ENCODE measurements at regions not wholly inside any gene's neighbourhood (a gene's known extent, or its start where the extent isn't known, plus 50 kb on each side); places are given as distances from the start of the nearest gene placed in this dataset.

GRCh38 chr4:187236209-187236890, 512.7 kb upstream of the FAT1 start:
- no peak for TF ChIP-seq TAF1 (IDR thresholded peaks at IDR 0.05; ENCODE audit: borderline replicate concordance, insufficient read depth, low read length)
- no peak for TF ChIP-seq FOXP2 (optimal IDR thresholded peaks at IDR 0.05; ENCODE audit: borderline replicate concordance, extremely low read depth, extremely low read length, insufficient read depth)
- TF ChIP-seq REST (IDR thresholded peaks at IDR 0.05; ENCODE audit: insufficient read depth in 1 of 2, low read depth in 2 of 2, low read length in 2 of 2) = no peak
- no peak for TF ChIP-seq SIN3A (IDR thresholded peaks at IDR 0.05; ENCODE audit: borderline replicate concordance, insufficient read depth, low read length)
- TF ChIP-seq POLR2AphosphoS5 (IDR thresholded peaks at IDR 0.05; ENCODE audit: low read depth, low read length) = no peak

GRCh38 chr4:187238646-187239045, 515.0 kb upstream of the FAT1 start:
- TF ChIP-seq TAF1 (IDR thresholded peaks at IDR 0.05; ENCODE audit: borderline replicate concordance, insufficient read depth, low read length) = no peak
- TF ChIP-seq POLR2AphosphoS5 (IDR thresholded peaks at IDR 0.05; ENCODE audit: low read depth, low read length) = no peak
- TF ChIP-seq FOXP2 (optimal IDR thresholded peaks at IDR 0.05; ENCODE audit: borderline replicate concordance, extremely low read depth, extremely low read length, insufficient read depth) = no peak
- no peak for TF ChIP-seq SIN3A (IDR thresholded peaks at IDR 0.05; ENCODE audit: borderline replicate concordance, insufficient read depth, low read length)
- TF ChIP-seq REST (IDR thresholded peaks at IDR 0.05; ENCODE audit: insufficient read depth in 1 of 2, low read depth in 2 of 2, low read length in 2 of 2) = no peak

DNA sequence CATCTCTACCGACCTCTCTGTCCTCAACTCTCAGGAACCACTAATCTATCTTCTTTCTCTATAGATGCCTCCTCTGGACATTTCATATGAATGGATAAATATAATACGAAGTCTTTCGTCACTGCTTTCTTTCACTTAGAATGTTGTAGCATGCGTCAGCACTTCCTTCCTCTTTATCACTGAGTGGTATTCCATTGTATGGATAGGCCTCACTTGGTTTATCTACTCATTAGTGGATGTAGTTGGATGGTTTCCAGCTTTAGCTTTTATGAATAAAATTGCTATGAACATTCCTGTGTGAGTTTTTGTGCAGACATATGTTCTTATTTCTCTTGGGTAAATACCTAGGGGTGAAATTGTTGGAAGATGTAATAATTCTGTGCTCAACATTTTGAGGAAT, 528.2 kb upstream of the FAT1 start:
- TF ChIP-seq TAF1 (IDR thresholded peaks at IDR 0.05; ENCODE audit: borderline replicate concordance, insufficient read depth, low read length) (no peak), SIN3A (IDR thresholded peaks at IDR 0.05; ENCODE audit: borderline replicate concordance, insufficient read depth, low read length) (no peak), POLR2AphosphoS5 (IDR thresholded peaks at IDR 0.05; ENCODE audit: low read depth, low read length) (peak; percentile 53)

- TF ChIP-seq REST (IDR thresholded peaks at IDR 0.05; ENCODE audit: insufficient read depth in 1 of 2, low read depth in 2 of 2, low read length in 2 of 2) = no peak
- TF ChIP-seq FOXP2 (optimal IDR thresholded peaks at IDR 0.05; ENCODE audit: borderline replicate concordance, extremely low read depth, extremely low read length, insufficient read depth) = no peak
- TF ChIP-seq SIN3A (IDR thresholded peaks at IDR 0.05; ENCODE audit: borderline replicate concordance, insufficient read depth, low read length) = no peak
- TF ChIP-seq POLR2AphosphoS5 (IDR thresholded peaks at IDR 0.05; ENCODE audit: low read depth, low read length) = no peak
- no peak for TF ChIP-seq TAF1 (IDR thresholded peaks at IDR 0.05; ENCODE audit: borderline replicate concordance, insufficient read depth, low read length)
Observed at GRCh38 chr4:187256897-187257296, 533.2 kb upstream of the FAT1 start.

DNA sequence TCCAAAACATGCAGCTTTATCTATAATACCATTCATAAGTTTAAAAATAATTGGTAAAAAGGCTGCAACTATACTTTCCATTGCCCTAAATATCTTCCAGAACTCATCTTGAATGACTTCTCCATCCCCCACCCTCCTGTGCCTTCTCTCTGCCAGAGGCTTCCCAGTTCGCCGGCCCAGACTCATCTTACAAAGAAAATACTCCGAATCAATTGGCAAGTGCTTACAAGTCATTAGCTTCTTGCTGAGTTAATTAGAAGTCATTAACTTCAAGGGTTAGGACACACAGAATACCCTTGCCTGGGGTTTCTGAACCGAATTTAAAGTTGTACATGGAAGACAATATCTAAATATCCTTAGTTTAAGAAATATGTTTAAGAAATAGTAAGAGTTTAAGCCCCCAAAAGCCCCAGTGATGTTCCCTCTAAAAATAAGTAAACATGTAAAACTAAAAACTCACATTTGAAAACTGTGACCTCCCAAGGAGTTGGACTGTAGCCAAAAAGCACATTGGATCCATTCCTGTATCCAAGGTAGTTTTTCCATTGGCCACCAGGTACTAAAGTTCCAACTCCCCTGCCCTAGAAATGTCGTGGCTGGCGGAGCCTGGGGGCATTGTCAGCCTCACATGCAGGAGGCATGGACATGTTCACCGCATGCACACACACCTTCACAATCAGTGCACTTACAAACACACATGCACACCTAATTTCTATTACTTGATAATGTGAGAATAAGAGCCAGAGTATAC, 535.2 kb upstream of the FAT1 start:
- no peak for TF ChIP-seq REST (IDR thresholded peaks at IDR 0.05; ENCODE audit: insufficient read depth in 1 of 2, low read depth in 2 of 2, low read length in 2 of 2)
- TF ChIP-seq TAF1 (IDR thresholded peaks at IDR 0.05; ENCODE audit: borderline replicate concordance, insufficient read depth, low read length) = no peak
- TF ChIP-seq FOXP2 (optimal IDR thresholded peaks at IDR 0.05; ENCODE audit: borderline replicate concordance, extremely low read depth, extremely low read length, insufficient read depth) = no peak
- no peak for TF ChIP-seq SIN3A (IDR thresholded peaks at IDR 0.05; ENCODE audit: borderline replicate concordance, insufficient read depth, low read length)
- no peak for TF ChIP-seq POLR2AphosphoS5 (IDR thresholded peaks at IDR 0.05; ENCODE audit: low read depth, low read length)
